ENCODE measurements at regions not wholly inside any gene's neighbourhood (a gene's known extent, or its start where the extent isn't known, plus 50 kb on each side); places are given as distances from the start of the nearest gene placed in this dataset.
A peak's percentile ranks its signal among the peaks of the same experiment; 100 is the strongest.

DNA sequence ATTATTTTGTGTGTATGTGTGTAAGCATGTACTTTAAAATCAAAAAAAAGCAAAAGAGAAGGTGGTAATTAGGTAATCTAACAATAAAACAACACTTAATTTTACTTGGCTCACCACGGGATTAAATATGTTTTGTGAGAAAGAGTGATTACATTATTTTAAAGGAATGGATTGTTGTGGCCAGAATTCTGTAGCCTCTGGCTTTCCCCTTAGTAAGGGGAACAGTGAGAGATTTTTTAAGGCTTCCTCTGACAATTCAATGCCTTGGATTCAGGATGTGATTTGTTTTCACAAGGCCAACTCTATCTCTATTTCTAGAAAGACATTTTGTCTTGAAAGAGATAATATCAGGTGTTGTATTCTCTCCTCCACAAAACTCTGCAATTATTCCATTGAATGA is 560.3 kb upstream of the CDH8 start:
- DNase-seq (ENCODE audit: low spot score), result no peak

DNA sequence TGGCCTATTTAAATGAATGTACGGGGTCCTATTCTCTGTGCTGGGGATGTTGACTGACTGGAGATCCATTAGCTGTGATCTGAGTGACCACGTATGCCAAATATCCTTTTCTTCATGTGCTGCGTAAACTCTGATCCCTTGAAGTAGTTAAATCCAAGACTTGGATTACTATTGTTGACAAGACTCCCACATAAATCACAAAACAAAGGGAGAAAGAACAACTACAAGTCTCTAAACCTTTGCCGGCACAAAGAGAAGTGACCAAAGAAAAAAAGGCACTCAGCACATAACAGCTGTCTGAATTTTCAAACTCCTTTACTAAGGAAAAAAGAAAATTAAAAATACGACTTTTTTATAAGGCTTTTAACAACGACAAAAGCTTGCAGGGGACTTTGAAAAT is 559.9 kb upstream of the CDH8 start:
- H3K27ac ChIP-seq (replicated peaks; ENCODE audit: low read length), result no peak overlapping the region

More for the DNA sequence above, 560.3 kb upstream of the CDH8 start:
- H2AFZ ChIP-seq (ENCODE audit: low read length), result peak overlapping the region; percentile 39
- no peak overlapping the region for H4K8ac ChIP-seq (ENCODE audit: low read depth, low read length)
- H2BK12ac ChIP-seq (ENCODE audit: low read length), result no peak overlapping the region
- H3K27me3 ChIP-seq (ENCODE audit: control insufficient read depth in 3 of 3, insufficient read depth in 3 of 3, low read depth in 1 of 3, low read length in 3 of 3), result no peaks in the 10 kb centered on the region
- H3K4me3 ChIP-seq (ENCODE audit: low read length in 2 of 2), result no peak overlapping the region
- no peak overlapping the region for H2BK120ac ChIP-seq (ENCODE audit: low read depth, low read length)
- no peaks in the 10 kb centered on the region for H3K36me3 ChIP-seq (replicated peaks in 1 of 2; ENCODE audit: control insufficient read depth in 2 of 2, insufficient read depth in 2 of 2, low read length in 2 of 2)
- peaks cover 2 to 3% of the 10 kb centered on the region in 2 donors for H3K4me1 ChIP-seq (ENCODE audit: control insufficient read depth in 2 of 2, insufficient read depth in 1 of 2, low read depth in 1 of 2, low read length in 2 of 2)
- no CpG with 5 or more reads among the region's 1 CpG for WGBS, 2 donors (ENCODE audit: extremely low coverage in 2 of 2, insufficient read length in 2 of 2, insufficient replicate concordance in 1 of 2)
- H3K4me2 ChIP-seq (ENCODE audit: insufficient read depth, low read length, poor library complexity, severe bottlenecking), result no peak overlapping the region
- no peak overlapping the region for H2BK15ac ChIP-seq (ENCODE audit: low read length)
- no peak overlapping the region for H3K23ac ChIP-seq (ENCODE audit: low read depth, low read length, poor library complexity)
- H3K9ac ChIP-seq (ENCODE audit: low read depth, low read length, poor library complexity), result no peak overlapping the region
- no peak overlapping the region for H3K14ac ChIP-seq (ENCODE audit: low read length)
- H3K9me3 ChIP-seq (replicated peaks in 1 of 2; ENCODE audit: control insufficient read depth in 2 of 2, insufficient read depth in 1 of 2, low read depth in 1 of 2, low read length in 2 of 2), result no peaks in the 10 kb centered on the region
- no peak overlapping the region for H3K18ac ChIP-seq (ENCODE audit: low read length)
- H2AK5ac ChIP-seq (ENCODE audit: low read depth, low read length), result no peak overlapping the region
- no peaks in the 10 kb centered on the region for H3K79me1 ChIP-seq (ENCODE audit: low read depth, low read length)
- no peak overlapping the region for H4K91ac ChIP-seq (ENCODE audit: low read depth, low read length, poor library complexity)
- no peak overlapping the region for H3K27ac ChIP-seq (replicated peaks; ENCODE audit: low read length)
- H2BK5ac ChIP-seq (ENCODE audit: low read length), result no peak overlapping the region
- no peak overlapping the region for H3K4ac ChIP-seq (ENCODE audit: low read length)

DNA sequence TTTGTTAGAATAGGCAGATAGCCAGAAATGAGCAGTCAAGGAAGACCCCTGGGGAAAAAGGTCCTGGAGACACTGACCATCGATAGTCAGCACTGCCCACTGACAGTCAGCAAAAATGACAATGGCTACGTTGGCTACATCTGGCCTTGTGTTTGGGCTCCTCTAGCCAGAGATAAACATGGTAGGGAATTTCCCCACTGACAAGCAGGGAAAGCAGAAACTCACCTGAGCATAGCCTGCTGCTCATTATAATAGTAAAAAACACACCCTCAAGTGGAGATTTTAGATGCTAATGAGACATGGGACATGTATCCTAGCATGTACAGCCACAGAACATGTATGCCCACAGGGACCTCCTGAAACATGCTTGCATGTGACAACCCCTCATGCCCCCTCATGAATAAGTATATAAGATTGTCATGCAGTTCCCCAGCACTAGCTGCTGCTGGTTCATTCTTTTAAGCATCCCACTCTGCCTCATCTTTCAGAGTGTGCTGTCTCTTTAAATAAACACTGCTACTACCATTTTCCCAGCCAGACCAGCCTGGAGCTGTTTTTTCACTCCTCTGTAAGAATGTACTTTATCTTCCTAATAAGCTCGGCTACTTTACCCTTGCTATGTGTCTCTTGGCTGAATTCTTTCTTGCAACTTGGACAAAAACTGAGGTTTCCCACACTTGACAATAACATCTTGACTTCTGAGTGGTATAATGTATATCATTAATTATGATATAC is 550.1 kb upstream of the CDH8 start:
- H2AK5ac ChIP-seq (ENCODE audit: low read depth, low read length), result no peak overlapping the region
- no peak overlapping the region for H3K4me2 ChIP-seq (ENCODE audit: insufficient read depth, low read length, poor library complexity, severe bottlenecking)
- H2AFZ ChIP-seq (ENCODE audit: low read length), result no peak overlapping the region
- no peak overlapping the region for H2BK15ac ChIP-seq (ENCODE audit: low read length)
- no peak overlapping the region for H4K8ac ChIP-seq (ENCODE audit: low read depth, low read length)
- no peak overlapping the region for H4K91ac ChIP-seq (ENCODE audit: low read depth, low read length, poor library complexity)
- no peak overlapping the region for H3K9ac ChIP-seq (ENCODE audit: low read depth, low read length, poor library complexity)
- H3K79me1 ChIP-seq (ENCODE audit: low read depth, low read length), result no peaks in the 10 kb centered on the region
- no peak overlapping the region for H2BK5ac ChIP-seq (ENCODE audit: low read length)
- H2BK120ac ChIP-seq (ENCODE audit: low read depth, low read length), result no peak overlapping the region
- H3K23ac ChIP-seq (ENCODE audit: low read depth, low read length, poor library complexity), result no peak overlapping the region
- H3K27ac ChIP-seq (replicated peaks; ENCODE audit: low read length), result no peak overlapping the region
- no peaks in the 10 kb centered on the region for H3K36me3 ChIP-seq (replicated peaks in 1 of 2; ENCODE audit: control insufficient read depth in 2 of 2, insufficient read depth in 2 of 2, low read length in 2 of 2)
- H3K4me1 ChIP-seq (ENCODE audit: control insufficient read depth in 2 of 2, insufficient read depth in 1 of 2, low read depth in 1 of 2, low read length in 2 of 2), result peaks cover 0 to 6% of the 10 kb centered on the region in 2 donors
- H2BK12ac ChIP-seq (ENCODE audit: low read length), result no peak overlapping the region
- no peak overlapping the region for H3K4me3 ChIP-seq (ENCODE audit: low read length in 2 of 2)
- no peak for DNase-seq (ENCODE audit: low spot score)
- H3K14ac ChIP-seq (ENCODE audit: low read length), result no peak overlapping the region
- H3K9me3 ChIP-seq (replicated peaks in 1 of 2; ENCODE audit: control insufficient read depth in 2 of 2, insufficient read depth in 1 of 2, low read depth in 1 of 2, low read length in 2 of 2), result peaks cover 3 to 19% of the 10 kb centered on the region in 2 donors
- whole genome bisulfite sequencing, 2 donors (ENCODE audit: extremely low coverage in 2 of 2, insufficient read length in 2 of 2, insufficient replicate concordance in 1 of 2), result no CpG with 5 or more reads among the region's 3 CpGs
- no peak overlapping the region for H3K4ac ChIP-seq (ENCODE audit: low read length)
- no peaks in the 10 kb centered on the region for H3K27me3 ChIP-seq (ENCODE audit: control insufficient read depth in 3 of 3, insufficient read depth in 3 of 3, low read depth in 1 of 3, low read length in 3 of 3)
- no peak overlapping the region for H3K18ac ChIP-seq (ENCODE audit: low read length)

More for the DNA sequence above, 559.9 kb upstream of the CDH8 start:
- Histone ChIP-seq H3K27me3 (ENCODE audit: control insufficient read depth in 3 of 3, insufficient read depth in 3 of 3, low read depth in 1 of 3, low read length in 3 of 3) (no peaks in the 10 kb centered on the region), H3K23ac (ENCODE audit: low read depth, low read length, poor library complexity) (no peak overlapping the region), H3K9ac (ENCODE audit: low read depth, low read length, poor library complexity) (no peak overlapping the region), H2BK12ac (ENCODE audit: low read length) (no peak overlapping the region), H4K91ac (ENCODE audit: low read depth, low read length, poor library complexity) (no peak overlapping the region), H2AFZ (ENCODE audit: low read length) (peak overlapping the region; percentile 39), H4K8ac (ENCODE audit: low read depth, low read length) (no peak overlapping the region), H3K79me1 (ENCODE audit: low read depth, low read length) (no peaks in the 10 kb centered on the region), H3K36me3 (replicated peaks in 1 of 2; ENCODE audit: control insufficient read depth in 2 of 2, insufficient read depth in 2 of 2, low read length in 2 of 2) (no peaks in the 10 kb centered on the region), H3K4ac (ENCODE audit: low read length) (no peak overlapping the region), H3K9me3 (replicated peaks in 1 of 2; ENCODE audit: control insufficient read depth in 2 of 2, insufficient read depth in 1 of 2, low read depth in 1 of 2, low read length in 2 of 2) (no peaks in the 10 kb centered on the region), H2AK5ac (ENCODE audit: low read depth, low read length) (no peak overlapping the region), H3K14ac (ENCODE audit: low read length) (no peak overlapping the region), H3K4me2 (ENCODE audit: insufficient read depth, low read length, poor library complexity, severe bottlenecking) (no peak overlapping the region), H3K18ac (ENCODE audit: low read length) (no peak overlapping the region), H2BK15ac (ENCODE audit: low read length) (no peak overlapping the region), H3K4me3 (ENCODE audit: low read length in 2 of 2) (no peak overlapping the region), H2BK120ac (ENCODE audit: low read depth, low read length) (no peak overlapping the region), H3K4me1 (ENCODE audit: control insufficient read depth in 2 of 2, insufficient read depth in 1 of 2, low read depth in 1 of 2, low read length in 2 of 2) (peaks cover 2 to 3% of the 10 kb centered on the region in 2 donors), H2BK5ac (ENCODE audit: low read length) (no peak overlapping the region)
- no CpG with 5 or more reads among the region's 6 CpGs for WGBS, 2 donors (ENCODE audit: extremely low coverage in 2 of 2, insufficient read length in 2 of 2, insufficient replicate concordance in 1 of 2)
- DNase-seq (ENCODE audit: low spot score), result no peak

DNA sequence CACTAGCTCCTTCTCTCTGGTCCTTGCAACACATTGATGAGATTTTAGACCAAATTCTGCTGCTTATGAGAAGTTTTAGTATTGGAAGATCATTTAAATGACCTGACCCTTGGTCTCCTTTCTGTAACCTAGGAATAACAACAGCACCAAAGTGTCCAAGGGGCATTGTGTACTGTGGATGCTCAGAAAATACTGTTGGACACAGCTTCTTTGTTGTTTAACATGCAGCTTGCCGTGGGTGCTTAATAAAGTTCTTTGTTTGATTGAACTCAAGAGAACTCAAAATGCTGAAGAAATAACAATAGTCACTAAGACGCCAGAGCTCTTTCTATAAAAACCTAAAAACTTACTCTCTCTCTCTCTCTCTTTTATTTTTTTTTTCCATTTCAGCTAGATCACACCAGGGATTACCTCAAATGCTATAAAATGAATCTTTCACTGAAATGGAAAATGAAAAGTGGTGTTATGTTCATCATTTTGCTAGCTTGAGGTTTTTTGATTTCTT is 548.9 kb upstream of the CDH8 start:
- H4K91ac ChIP-seq (ENCODE audit: low read depth, low read length, poor library complexity), result no peak overlapping the region
- no peak overlapping the region for H2BK15ac ChIP-seq (ENCODE audit: low read length)
- no peak overlapping the region for H3K4me3 ChIP-seq (ENCODE audit: low read length in 2 of 2)
- no peak overlapping the region for H3K4me2 ChIP-seq (ENCODE audit: insufficient read depth, low read length, poor library complexity, severe bottlenecking)
- H3K79me1 ChIP-seq (ENCODE audit: low read depth, low read length), result no peaks in the 10 kb centered on the region
- H3K4me1 ChIP-seq (ENCODE audit: control insufficient read depth in 2 of 2, insufficient read depth in 1 of 2, low read depth in 1 of 2, low read length in 2 of 2), result peaks cover 0 to 6% of the 10 kb centered on the region in 2 donors
- H2AK5ac ChIP-seq (ENCODE audit: low read depth, low read length), result no peak overlapping the region
- H3K4ac ChIP-seq (ENCODE audit: low read length), result no peak overlapping the region
- no peak overlapping the region for H3K23ac ChIP-seq (ENCODE audit: low read depth, low read length, poor library complexity)
- no peak overlapping the region for H3K18ac ChIP-seq (ENCODE audit: low read length)
- H3K36me3 ChIP-seq (replicated peaks in 1 of 2; ENCODE audit: control insufficient read depth in 2 of 2, insufficient read depth in 2 of 2, low read length in 2 of 2), result no peaks in the 10 kb centered on the region
- no peak overlapping the region for H2BK120ac ChIP-seq (ENCODE audit: low read depth, low read length)
- no peak overlapping the region for H2BK5ac ChIP-seq (ENCODE audit: low read length)
- WGBS, 2 donors (ENCODE audit: extremely low coverage in 2 of 2, insufficient read length in 2 of 2, insufficient replicate concordance in 1 of 2), result no CpG with 5 or more reads among the region's 2 CpGs
- no peak overlapping the region for H3K27ac ChIP-seq (replicated peaks; ENCODE audit: low read length)
- peaks cover 3 to 19% of the 10 kb centered on the region in 2 donors for H3K9me3 ChIP-seq (replicated peaks in 1 of 2; ENCODE audit: control insufficient read depth in 2 of 2, insufficient read depth in 1 of 2, low read depth in 1 of 2, low read length in 2 of 2)
- H3K27me3 ChIP-seq (ENCODE audit: control insufficient read depth in 3 of 3, insufficient read depth in 3 of 3, low read depth in 1 of 3, low read length in 3 of 3), result no peaks in the 10 kb centered on the region
- no peak overlapping the region for H3K14ac ChIP-seq (ENCODE audit: low read length)
- H2BK12ac ChIP-seq (ENCODE audit: low read length), result no peak overlapping the region
- H3K9ac ChIP-seq (ENCODE audit: low read depth, low read length, poor library complexity), result no peak overlapping the region
- no peak overlapping the region for H4K8ac ChIP-seq (ENCODE audit: low read depth, low read length)
- peak overlapping the region; percentile 36 for H2AFZ ChIP-seq (ENCODE audit: low read length)
- no peak for DNase-seq (ENCODE audit: low spot score)
